ENCODE measurements at regions not wholly inside any gene's neighbourhood (a gene's known extent, or its start where the extent isn't known, plus 50 kb on each side); places are given as distances from the start of the nearest gene placed in this dataset.

GRCh38 chr1:58839147-58839795 is 55.4 kb upstream of the JUN start:
- Histone ChIP-seq H3K9me1 (ENCODE audit: control insufficient read depth, extremely low read depth, insufficient read depth, low read length) (no peaks in the 10 kb centered on the region), H3K36me3 (ENCODE audit: control insufficient read depth in 2 of 2, extremely low read depth in 1 of 2, insufficient read depth in 2 of 2, low read length in 2 of 2) (no peaks in the 10 kb centered on the region), H3K79me2 (ENCODE audit: control insufficient read depth, insufficient read depth, low read length) (no peaks in the 10 kb centered on the region), H3K9ac (ENCODE audit: control insufficient read depth, extremely low read depth, insufficient read depth, low read length) (no peak overlapping the region), H4K20me1 (ENCODE audit: control insufficient read depth, extremely low read depth, insufficient read depth, low read length) (no peaks in the 10 kb centered on the region), H3K9me3 (ENCODE audit: control insufficient read depth, low read depth, low read length) (no peaks in the 10 kb centered on the region), H3K4me1 (ENCODE audit: control insufficient read depth, extremely low read depth, insufficient read depth, low read length) (peaks cover 11% of the 10 kb centered on the region), H3K4me3 (ENCODE audit: control insufficient read depth in 2 of 3, extremely low read depth in 1 of 3, insufficient read depth in 2 of 3, low read depth in 1 of 3, low read length in 3 of 3) (no peak overlapping the region), H2AFZ (ENCODE audit: control insufficient read depth, low read length) (no peak overlapping the region), H3K27ac (ENCODE audit: control insufficient read depth, insufficient read depth, low read length) (no peak overlapping the region), H3K27me3 (ENCODE audit: control insufficient read depth, extremely low read depth, insufficient read depth, low read length) (no peaks in the 10 kb centered on the region), H3K4me2 (ENCODE audit: control insufficient read depth, extremely low read depth, insufficient read depth, low read depth, low read length) (no peak overlapping the region)
- dilution Hi-C loops (cut with MboI; ENCODE audit: extremely low pct_ligation_motif_present, low sequenced_read_pairs): no loop called here
- no peak for FAIRE-seq
- TF ChIP-seq CTCF (optimal IDR thresholded peaks at IDR 0.05 in 1 of 3, IDR thresholded peaks at IDR 0.05 in 1 of 3, conservative IDR thresholded peaks at IDR 0.05 in 1 of 3; ENCODE audit: extremely low read depth in 1 of 3, insufficient read depth in 2 of 3, low read length in 3 of 3): no peak
- no peak for TF ChIP-seq EZH2 (IDR thresholded peaks at IDR 0.05; ENCODE audit: low read length)
- DNase-seq (ENCODE audit: low read depth, low spot score): no peak

- no peaks in the 10 kb centered on the region for H4K20me1 ChIP-seq (ENCODE audit: control insufficient read depth, extremely low read depth, insufficient read depth, low read length)
- no peaks in the 10 kb centered on the region for H3K9me3 ChIP-seq (ENCODE audit: control insufficient read depth, low read depth, low read length)
- dilution Hi-C loops (cut with MboI; ENCODE audit: extremely low pct_ligation_motif_present, low sequenced_read_pairs): no loop called here
- no peaks in the 10 kb centered on the region for H3K79me2 ChIP-seq (ENCODE audit: control insufficient read depth, insufficient read depth, low read length)
- FAIRE-seq: no peak
- H3K27me3 ChIP-seq (ENCODE audit: control insufficient read depth, extremely low read depth, insufficient read depth, low read length): no peaks in the 10 kb centered on the region
- H3K9me1 ChIP-seq (ENCODE audit: control insufficient read depth, extremely low read depth, insufficient read depth, low read length): no peaks in the 10 kb centered on the region
- no peaks in the 10 kb centered on the region for H3K36me3 ChIP-seq (ENCODE audit: control insufficient read depth in 2 of 2, extremely low read depth in 1 of 2, insufficient read depth in 2 of 2, low read length in 2 of 2)
- H3K4me2 ChIP-seq (ENCODE audit: control insufficient read depth, extremely low read depth, insufficient read depth, low read depth, low read length): no peak overlapping the region
- no peak for TF ChIP-seq CTCF (optimal IDR thresholded peaks at IDR 0.05 in 1 of 3, IDR thresholded peaks at IDR 0.05 in 1 of 3, conservative IDR thresholded peaks at IDR 0.05 in 1 of 3; ENCODE audit: extremely low read depth in 1 of 3, insufficient read depth in 2 of 3, low read length in 3 of 3)
- TF ChIP-seq EZH2 (IDR thresholded peaks at IDR 0.05; ENCODE audit: low read length): no peak
- peaks cover 11% of the 10 kb centered on the region for H3K4me1 ChIP-seq (ENCODE audit: control insufficient read depth, extremely low read depth, insufficient read depth, low read length)
- H3K4me3 ChIP-seq (ENCODE audit: control insufficient read depth in 2 of 3, extremely low read depth in 1 of 3, insufficient read depth in 2 of 3, low read depth in 1 of 3, low read length in 3 of 3): no peak overlapping the region
- DNase-seq (ENCODE audit: low read depth, low spot score): no peak
- H3K9ac ChIP-seq (ENCODE audit: control insufficient read depth, extremely low read depth, insufficient read depth, low read length): no peak overlapping the region
- no peak overlapping the region for H3K27ac ChIP-seq (ENCODE audit: control insufficient read depth, insufficient read depth, low read length)
- no peak overlapping the region for H2AFZ ChIP-seq (ENCODE audit: control insufficient read depth, low read length)
Observed at GRCh38 chr1:58839846-58840835, 56.3 kb upstream of the JUN start.
